ENCODE measurements at regions not wholly inside any gene's neighbourhood (a gene's known extent, or its start where the extent isn't known, plus 50 kb on each side); places are given as distances from the start of the nearest gene placed in this dataset.

- DNase-seq (ENCODE audit: low spot score) = no peak
- Mint-ChIP-seq H3K4me3 (ENCODE audit: low read depth) (no peak overlapping the region), H3K9me3 (peaks cover 6% of the 10 kb centered on the region), H3K36me3 (ENCODE audit: low read depth) (no peaks in the 10 kb centered on the region), H3K27ac (no peak overlapping the region), H3K4me1 (ENCODE audit: low read depth) (no peaks in the 10 kb centered on the region), H3K27me3 (ENCODE audit: low read depth) (no peaks in the 10 kb centered on the region)
- intact Hi-C loops (cut with micrococcal nuclease) = no loop called here
Measured at GRCh38 chr14:53783256-53783655, 173.4 kb downstream of the BMP4 start.

GRCh38 chr14:53780051-53780555, 176.5 kb downstream of the BMP4 start:
- no peaks in the 10 kb centered on the region for H3K27me3 Mint-ChIP-seq (ENCODE audit: low read depth)
- H3K4me1 Mint-ChIP-seq (ENCODE audit: low read depth) = no peaks in the 10 kb centered on the region
- DNase-seq (ENCODE audit: low spot score) = no peak
- H3K27ac Mint-ChIP-seq = no peak overlapping the region
- no peak overlapping the region for H3K4me3 Mint-ChIP-seq (ENCODE audit: low read depth)
- peaks cover 6% of the 10 kb centered on the region for H3K9me3 Mint-ChIP-seq
- no peaks in the 10 kb centered on the region for H3K36me3 Mint-ChIP-seq (ENCODE audit: low read depth)
- intact Hi-C loops (cut with micrococcal nuclease) = no loop called here

- Mint-ChIP-seq H3K27me3 (ENCODE audit: low read depth) (no peaks in the 10 kb centered on the region), H3K4me3 (ENCODE audit: low read depth) (no peak overlapping the region), H3K36me3 (ENCODE audit: low read depth) (no peaks in the 10 kb centered on the region), H3K9me3 (no peaks in the 10 kb centered on the region), H3K4me1 (ENCODE audit: low read depth) (no peaks in the 10 kb centered on the region), H3K27ac (no peak overlapping the region)
- intact Hi-C loops (cut with micrococcal nuclease) = no loop called here
- no peak for DNase-seq (ENCODE audit: low spot score)
Measured at GRCh38 chr14:53779301-53779700, 177.3 kb downstream of the BMP4 start.

GRCh38 chr14:53778263-53778662, 178.4 kb downstream of the BMP4 start:
- intact Hi-C loops (cut with micrococcal nuclease) = no loop called here
- no peaks in the 10 kb centered on the region for H3K27me3 Mint-ChIP-seq (ENCODE audit: low read depth)
- H3K4me3 Mint-ChIP-seq (ENCODE audit: low read depth) = no peak overlapping the region
- no peaks in the 10 kb centered on the region for H3K4me1 Mint-ChIP-seq (ENCODE audit: low read depth)
- no peaks in the 10 kb centered on the region for H3K36me3 Mint-ChIP-seq (ENCODE audit: low read depth)
- H3K9me3 Mint-ChIP-seq = no peaks in the 10 kb centered on the region
- no peak overlapping the region for H3K27ac Mint-ChIP-seq
- DNase-seq (ENCODE audit: low spot score) = no peak

- H3K4me3 Mint-ChIP-seq (ENCODE audit: low read depth) = no peak overlapping the region
- intact Hi-C loops (cut with micrococcal nuclease) = no loop called here
Measured at GRCh38 chr14:53772936-53773335, 183.7 kb downstream of the BMP4 start.

GRCh38 chr14:53767566-53767965, 189.1 kb downstream of the BMP4 start:
- Mint-ChIP-seq H3K27ac (no peak overlapping the region), H3K4me3 (ENCODE audit: low read depth) (no peak overlapping the region), H3K27me3 (ENCODE audit: low read depth) (no peaks in the 10 kb centered on the region), H3K9me3 (no peaks in the 10 kb centered on the region), H3K4me1 (ENCODE audit: low read depth) (no peaks in the 10 kb centered on the region), H3K36me3 (ENCODE audit: low read depth) (no peaks in the 10 kb centered on the region)
- DNase-seq (ENCODE audit: low spot score) = no peak
- intact Hi-C loops (cut with micrococcal nuclease) = no loop called here

More at GRCh38 chr14:53772936-53773335, 183.7 kb downstream of the BMP4 start:
- no peak overlapping the region for H3K27ac Mint-ChIP-seq
- H3K36me3 Mint-ChIP-seq (ENCODE audit: low read depth) = no peaks in the 10 kb centered on the region
- no peaks in the 10 kb centered on the region for H3K4me1 Mint-ChIP-seq (ENCODE audit: low read depth)
- DNase-seq (ENCODE audit: low spot score) = no peak
- H3K9me3 Mint-ChIP-seq = no peaks in the 10 kb centered on the region
- H3K27me3 Mint-ChIP-seq (ENCODE audit: low read depth) = no peaks in the 10 kb centered on the region

GRCh38 chr14:53766601-53767000, 190.0 kb downstream of the BMP4 start:
- intact Hi-C loops (cut with micrococcal nuclease) = no loop called here
- Mint-ChIP-seq H3K9me3 (no peaks in the 10 kb centered on the region), H3K4me3 (ENCODE audit: low read depth) (no peak overlapping the region), H3K4me1 (ENCODE audit: low read depth) (no peaks in the 10 kb centered on the region), H3K27ac (no peak overlapping the region), H3K27me3 (ENCODE audit: low read depth) (no peaks in the 10 kb centered on the region), H3K36me3 (ENCODE audit: low read depth) (no peaks in the 10 kb centered on the region)
- no peak for DNase-seq (ENCODE audit: low spot score)

- H3K4me3 Mint-ChIP-seq (ENCODE audit: low read depth) = no peak overlapping the region
- DNase-seq (ENCODE audit: low spot score) = no peak
- H3K27me3 Mint-ChIP-seq (ENCODE audit: low read depth) = no peaks in the 10 kb centered on the region
- H3K36me3 Mint-ChIP-seq (ENCODE audit: low read depth) = no peaks in the 10 kb centered on the region
- no peaks in the 10 kb centered on the region for H3K9me3 Mint-ChIP-seq
- H3K4me1 Mint-ChIP-seq (ENCODE audit: low read depth) = no peaks in the 10 kb centered on the region
- no peak overlapping the region for H3K27ac Mint-ChIP-seq
- intact Hi-C loops (cut with micrococcal nuclease) = no loop called here
Measured at GRCh38 chr14:53766106-53766505, 190.5 kb downstream of the BMP4 start.

- Mint-ChIP-seq H3K27ac (no peak overlapping the region), H3K4me3 (ENCODE audit: low read depth) (no peak overlapping the region), H3K27me3 (ENCODE audit: low read depth) (no peaks in the 10 kb centered on the region), H3K9me3 (no peaks in the 10 kb centered on the region), H3K36me3 (ENCODE audit: low read depth) (no peaks in the 10 kb centered on the region), H3K4me1 (ENCODE audit: low read depth) (no peaks in the 10 kb centered on the region)
- intact Hi-C loops (cut with micrococcal nuclease) = no loop called here
- no peak for DNase-seq (ENCODE audit: low spot score)
Measured at GRCh38 chr14:53764846-53765245, 191.8 kb downstream of the BMP4 start.

GRCh38 chr14:53758141-53758540, 198.5 kb downstream of the BMP4 start:
- Mint-ChIP-seq H3K9me3 (no peaks in the 10 kb centered on the region), H3K36me3 (ENCODE audit: low read depth) (no peaks in the 10 kb centered on the region), H3K27me3 (ENCODE audit: low read depth) (no peaks in the 10 kb centered on the region), H3K4me1 (ENCODE audit: low read depth) (no peaks in the 10 kb centered on the region), H3K4me3 (ENCODE audit: low read depth) (no peak overlapping the region), H3K27ac (no peak overlapping the region)
- DNase-seq (ENCODE audit: low spot score) = no peak
- intact Hi-C loops (cut with micrococcal nuclease) = no loop called here

- Mint-ChIP-seq H3K4me3 (ENCODE audit: low read depth) (no peak overlapping the region), H3K4me1 (ENCODE audit: low read depth) (no peaks in the 10 kb centered on the region), H3K27ac (no peak overlapping the region), H3K9me3 (no peaks in the 10 kb centered on the region), H3K36me3 (ENCODE audit: low read depth) (no peaks in the 10 kb centered on the region), H3K27me3 (ENCODE audit: low read depth) (no peaks in the 10 kb centered on the region)
- DNase-seq (ENCODE audit: low spot score) = no peak
- intact Hi-C loops (cut with micrococcal nuclease) = no loop called here
Measured at GRCh38 chr14:53757732-53758131, 198.9 kb downstream of the BMP4 start.

GRCh38 chr14:53751650-53752049, 205.0 kb downstream of the BMP4 start:
- Mint-ChIP-seq H3K27ac (no peak overlapping the region), H3K36me3 (ENCODE audit: low read depth) (no peaks in the 10 kb centered on the region), H3K27me3 (ENCODE audit: low read depth) (no peaks in the 10 kb centered on the region), H3K9me3 (no peaks in the 10 kb centered on the region), H3K4me3 (ENCODE audit: low read depth) (no peak overlapping the region), H3K4me1 (ENCODE audit: low read depth) (no peaks in the 10 kb centered on the region)
- intact Hi-C loops (cut with micrococcal nuclease) = no loop called here
- no peak for DNase-seq (ENCODE audit: low spot score)

- DNase-seq (ENCODE audit: low spot score) = no peak
- Mint-ChIP-seq H3K4me3 (ENCODE audit: low read depth) (no peak overlapping the region), H3K27ac (no peak overlapping the region), H3K27me3 (ENCODE audit: low read depth) (no peaks in the 10 kb centered on the region), H3K9me3 (no peaks in the 10 kb centered on the region), H3K36me3 (ENCODE audit: low read depth) (no peaks in the 10 kb centered on the region), H3K4me1 (ENCODE audit: low read depth) (no peaks in the 10 kb centered on the region)
- intact Hi-C loops (cut with micrococcal nuclease) = no loop called here
Measured at GRCh38 chr14:53748691-53749090, 207.9 kb downstream of the BMP4 start.

GRCh38 chr14:53744857-53745256, 211.8 kb downstream of the BMP4 start:
- no peak for DNase-seq (ENCODE audit: low spot score)
- H3K36me3 Mint-ChIP-seq (ENCODE audit: low read depth) = no peaks in the 10 kb centered on the region
- no peak overlapping the region for H3K4me3 Mint-ChIP-seq (ENCODE audit: low read depth)
- H3K27me3 Mint-ChIP-seq (ENCODE audit: low read depth) = no peaks in the 10 kb centered on the region
- no peaks in the 10 kb centered on the region for H3K9me3 Mint-ChIP-seq
- no peak overlapping the region for H3K27ac Mint-ChIP-seq
- intact Hi-C loops (cut with micrococcal nuclease) = no loop called here
- no peaks in the 10 kb centered on the region for H3K4me1 Mint-ChIP-seq (ENCODE audit: low read depth)

All from activated T-helper 2 cell treated with anti-CD3 and anti-CD28 coated beads, Interferon-gamma antibody, Interleukin-2, Interleukin-4, amounts not matched to agents 10 μg/mL and 5 μg/mL and 100 μg/mL, durations not matched to agents 14 hours and 24 hours and 36 hours (primary cell).